Tibial nerve (tissue), 4 donors: ENCODE measurements at regions not wholly inside any gene's neighbourhood (a gene's known extent, or its start where the extent isn't known, plus 50 kb on each side); places are given as distances from the start of the nearest gene placed in this dataset.

ENCODE experiments used
- CTCF ChIP-seq, 5 experiments: fragments of 200-600 bp in 3 of 5; fragments of 450-650 bp in 2 of 5; sonication (generic) in 3 of 5; IDR thresholded peaks; one replicate each; pipeline ENCODE4 v1.5.1; 2016 to 2019; ENCODE audit warnings: antibody characterized with exemption in 5 of 5, mild to moderate bottlenecking in 3 of 5, moderate library complexity in 2 of 5
- EP300 ChIP-seq, 2 donors: sonication (generic); formaldehyde crosslinking; IDR thresholded peaks; one replicate each; pipeline ENCODE4 v1.6.1; 2017; ENCODE audit warnings: antibody characterized with exemption in 2 of 2, mild to moderate bottlenecking in 1 of 2
- POLR2A ChIP-seq, 2 donors: fragments of 450-650 bp; IDR thresholded peaks; one replicate each; pipeline ENCODE4 v1.6.1; 2017; ENCODE audit warnings: antibody characterized with exemption in 2 of 2, mild to moderate bottlenecking in 2 of 2, moderate library complexity in 2 of 2

- TF ChIP-seq CTCF (IDR thresholded peaks at IDR 0.05) (no peak), POLR2A (IDR thresholded peaks at IDR 0.05) (no peak), EP300 (IDR thresholded peaks at IDR 0.05) (no peak)
Observed at GRCh38 chr7:42858570-42858969, 53.3 kb downstream of the C7orf25 start.
